Prostate gland (tissue), 2 donors: ENCODE measurements at regions not wholly inside any gene's neighbourhood (a gene's known extent, or its start where the extent isn't known, plus 50 kb on each side); places are given as distances from the start of the nearest gene placed in this dataset.
"Not testable (repeated sequence)": the region's sequence is repeated elsewhere in the genome, so short reads cannot be mapped to it uniquely, and the experiment has no call there.

Experiments used
- DNase-seq: peaks from one replicate; pipeline ENCODE4 v3.0.0-alpha.2; 2019; ENCODE audit warnings: low spot score
- H3K27ac ChIP-seq, 2 donors: fragments of 200-600 bp; sonication (generic); 2 replicates each; pipeline ENCODE4 v1.5.1; 2017 to 2019
- H3K27me3 ChIP-seq: fragments of 200-600 bp; sonication (generic); replicated peaks from 2 replicates; pipeline ENCODE4 v1.5.1; 2019; ENCODE audit not compliant: insufficient read depth
- H3K36me3 ChIP-seq, 2 donors: fragments of 200-600 bp; sonication (generic); 1 replicate in 1 of 2; 2 replicates in 1 of 2; pipeline versions ENCODE4 v1.5.1 to v1.8.1; 2017 to 2019
- H3K4me1 ChIP-seq: fragments of 200-600 bp; sonication (generic); replicated peaks from 2 replicates; pipeline ENCODE4 v1.5.1; 2019
- H3K4me3 ChIP-seq, 2 donors: fragments of 200-600 bp; sonication (generic); 2 replicates each; pipeline ENCODE4 v1.5.1; 2017 to 2019
- H3K9me3 ChIP-seq: fragments of 200-600 bp; sonication (generic); 2 replicates; pipeline ENCODE4 v1.5.1; 2017
- CTCF ChIP-seq, 4 experiments: fragments of 200-600 bp in 2 of 4; fragments of 450-650 bp in 2 of 4; sonication (generic) in 2 of 4; IDR thresholded peaks; 1 replicate in 3 of 4; 2 replicates in 1 of 4; pipeline ENCODE4 v1.5.1; 2016 to 2019; ENCODE audit warnings: antibody characterized with exemption in 4 of 4, mild to moderate bottlenecking in 2 of 4, moderate library complexity in 2 of 4
- POLR2A ChIP-seq: fragments of 450-650 bp; IDR thresholded peaks from one replicate; pipeline ENCODE4 v1.6.1; 2016; ENCODE audit warnings: antibody characterized with exemption, mild to moderate bottlenecking
- POLR2AphosphoS5 ChIP-seq: sonication (generic); formaldehyde crosslinking; IDR thresholded peaks from one replicate; pipeline ENCODE4 v1.6.1; 2017; ENCODE audit warnings: antibody characterized with exemption
- WGBS: methylation state at CpG from one replicate; pipeline ENCODE4 v1.1.5; 2018; 5-methylcytosine and 5-hydroxymethylcytosine counted together
- intact Hi-C: fragments of 100-400 bp; cut with DNase I; formaldehyde crosslinking; loops from one replicate; pipeline ENCODE4 v1.14.2; 2022

DNA sequence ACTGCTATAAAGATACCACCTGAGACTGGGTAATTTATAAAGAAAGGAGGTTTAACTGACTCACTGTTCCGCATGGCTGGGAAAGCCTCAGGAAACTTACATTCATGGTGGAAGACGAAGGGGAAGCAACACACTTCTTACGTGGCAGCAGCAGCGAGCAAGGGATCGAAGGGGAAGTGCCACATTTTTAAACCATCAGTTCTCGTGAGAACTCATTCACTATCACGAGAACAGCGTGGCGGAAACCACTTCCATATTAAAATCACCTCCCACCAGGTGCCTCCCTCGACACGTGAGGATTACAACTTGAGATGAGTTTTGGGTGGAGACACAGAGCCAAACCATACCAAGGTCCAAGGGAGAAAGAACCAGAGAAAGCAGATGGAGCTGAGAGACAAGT lies 454.3 kb upstream of the CDH11 start:
- no peak overlapping the region for H3K27ac ChIP-seq
- no peaks in the 10 kb centered on the region for H3K9me3 ChIP-seq
- H3K36me3 ChIP-seq = no peaks in the 10 kb centered on the region
- intact Hi-C loops = no loop called here
- WGBS = 94% methylated on average over 11 of the region's 11 CpGs
- no peak for DNase-seq
- no peak for TF ChIP-seq CTCF (IDR thresholded peaks at IDR 0.05)
- no peak for TF ChIP-seq POLR2AphosphoS5
- TF ChIP-seq POLR2A = no peak
- H3K27me3 ChIP-seq = no peaks in the 10 kb centered on the region
- H3K4me1 ChIP-seq = no peaks in the 10 kb centered on the region
- H3K4me3 ChIP-seq = no peak overlapping the region

GRCh38 chr16:65574326-65574966 lies 452.6 kb upstream of the CDH11 start:
- H3K36me3 ChIP-seq = no peaks in the 10 kb centered on the region
- H3K9me3 ChIP-seq = no peaks in the 10 kb centered on the region
- no peak overlapping the region for H3K4me3 ChIP-seq
- 55% methylated on average over 13 of the region's 13 CpGs for WGBS
- intact Hi-C loops = no loop called here
- no peaks in the 10 kb centered on the region for H3K27me3 ChIP-seq
- no peak for TF ChIP-seq POLR2AphosphoS5
- TF ChIP-seq CTCF (IDR thresholded peaks at IDR 0.05) = no peak
- no peak overlapping the region for H3K27ac ChIP-seq
- H3K4me1 ChIP-seq = no peaks in the 10 kb centered on the region
- DNase-seq = no peak

DNA sequence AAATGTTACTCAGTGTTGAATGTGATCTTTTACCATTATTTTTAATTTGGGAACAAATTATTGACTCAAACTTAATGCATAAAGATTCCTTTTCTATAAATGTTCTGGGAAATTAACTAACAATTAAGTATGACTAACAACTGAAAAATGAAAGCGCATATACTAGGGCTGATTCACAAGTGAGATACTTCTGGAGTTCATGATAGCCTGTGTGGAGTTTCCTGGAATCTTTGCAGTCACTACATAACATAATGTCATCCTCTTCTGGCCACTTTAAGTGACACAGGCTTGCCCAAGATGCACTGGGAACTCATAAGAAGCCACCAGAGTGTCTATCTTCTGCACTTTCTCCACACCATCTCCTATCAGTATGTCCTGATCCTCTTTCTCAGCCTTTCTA lies 450.3 kb upstream of the CDH11 start:
- 97% methylated on average over 1 of the region's 1 CpG for WGBS
- no peaks in the 10 kb centered on the region for H3K36me3 ChIP-seq
- no peaks in the 10 kb centered on the region for H3K9me3 ChIP-seq
- no peak for DNase-seq
- no peak overlapping the region for H3K4me3 ChIP-seq
- intact Hi-C loops = no loop called here
- H3K27ac ChIP-seq = no peak overlapping the region
- TF ChIP-seq CTCF (IDR thresholded peaks at IDR 0.05) (no peak), POLR2A (no peak), POLR2AphosphoS5 (no peak)
- no peaks in the 10 kb centered on the region for H3K27me3 ChIP-seq
- no peaks in the 10 kb centered on the region for H3K4me1 ChIP-seq

DNA sequence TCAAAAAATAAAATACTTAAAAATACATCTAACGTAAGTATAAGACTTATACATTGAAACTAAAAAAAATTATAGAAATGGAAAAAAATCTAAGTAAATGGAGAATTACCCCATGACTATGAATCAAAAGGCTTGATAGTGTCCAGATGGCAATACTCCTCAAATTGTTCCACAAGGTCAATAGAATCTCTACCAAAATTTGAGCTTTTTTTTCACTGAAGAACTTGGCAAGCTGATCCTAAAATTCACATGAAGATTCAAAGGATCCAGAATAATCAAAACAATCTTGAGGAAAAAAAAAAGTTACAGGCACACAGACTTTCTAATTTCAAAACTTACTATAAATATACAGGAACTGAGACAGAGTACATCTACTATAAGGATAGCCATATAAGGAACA lies 448.4 kb upstream of the CDH11 start:
- no peaks in the 10 kb centered on the region for H3K4me1 ChIP-seq
- no peak overlapping the region for H3K4me3 ChIP-seq
- TF ChIP-seq POLR2AphosphoS5 (no peak), CTCF (IDR thresholded peaks at IDR 0.05) (no peak), POLR2A (no peak)
- WGBS = 90% methylated on average over 1 of the region's 1 CpG
- no peaks in the 10 kb centered on the region for H3K36me3 ChIP-seq
- H3K27me3 ChIP-seq = no peaks in the 10 kb centered on the region
- H3K27ac ChIP-seq = no peak overlapping the region
- intact Hi-C loops = no loop called here
- H3K9me3 ChIP-seq = no peaks in the 10 kb centered on the region
- DNase-seq = no peak

DNA sequence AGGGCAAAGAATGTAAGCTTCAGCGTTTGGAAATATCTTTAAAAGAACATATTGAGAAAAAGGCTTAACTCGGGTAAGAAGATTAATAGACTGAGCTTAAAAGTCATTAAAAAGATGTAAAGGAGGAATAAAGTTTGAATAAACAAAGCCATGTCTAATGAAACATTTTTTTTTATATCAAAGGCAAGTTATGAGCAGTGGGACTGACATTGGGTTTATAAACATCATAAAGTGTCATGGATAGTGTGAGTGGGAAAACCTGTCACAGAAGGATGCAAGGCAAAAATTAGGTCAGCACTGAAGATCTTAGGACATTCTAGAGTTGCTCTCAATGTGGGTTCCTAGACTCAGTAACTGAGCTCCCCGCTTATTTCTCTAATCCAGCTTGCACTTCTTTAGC lies 438.0 kb upstream of the CDH11 start:
- no peak overlapping the region for H3K27ac ChIP-seq
- no peak for DNase-seq
- intact Hi-C loops = no loop called here
- no peaks in the 10 kb centered on the region for H3K9me3 ChIP-seq
- H3K36me3 ChIP-seq = no peaks in the 10 kb centered on the region
- WGBS = 44% methylated on average over 3 of the region's 3 CpGs
- no peak overlapping the region for H3K4me3 ChIP-seq
- H3K27me3 ChIP-seq = no peaks in the 10 kb centered on the region
- H3K4me1 ChIP-seq = no peaks in the 10 kb centered on the region
- TF ChIP-seq CTCF (IDR thresholded peaks at IDR 0.05) (no peak), POLR2A (no peak), POLR2AphosphoS5 (no peak)

- intact Hi-C loops, H3K9me3 ChIP-seq: not testable (repeated sequence)
- WGBS = 42% methylated on average over 1 of the region's 1 CpG
These were observed 427.8 kb upstream of the CDH11 start for GRCh38 chr16:65549689-65550088.

More at GRCh38 chr16:65549689-65550088, 427.8 kb upstream of the CDH11 start:
- H3K27me3 ChIP-seq, H3K36me3 ChIP-seq, H3K27ac ChIP-seq, DNase-seq, H3K4me3 ChIP-seq, H3K4me1 ChIP-seq: not testable (repeated sequence)
